ENCODE measurements at regions not wholly inside any gene's neighbourhood (a gene's known extent, or its start where the extent isn't known, plus 50 kb on each side); places are given as distances from the start of the nearest gene placed in this dataset.

DNA sequence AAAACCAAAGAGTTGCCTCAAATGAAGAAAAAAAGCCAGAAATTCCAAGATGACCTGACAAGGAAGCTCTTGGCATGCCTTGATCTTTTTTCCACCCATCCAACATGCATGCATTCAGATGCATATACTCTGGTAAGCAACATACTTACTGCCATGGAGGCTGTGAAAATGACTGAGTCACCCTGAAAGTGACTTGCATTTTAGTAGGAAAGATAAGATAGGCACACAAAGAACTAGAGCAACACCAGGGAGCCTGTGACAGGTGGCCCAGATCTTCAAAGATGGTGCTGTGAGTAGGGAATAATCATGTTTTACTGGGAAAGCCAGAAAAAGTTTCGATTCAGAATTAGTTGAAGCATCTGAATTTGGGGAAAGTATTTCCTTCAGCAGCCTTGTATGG, 185.1 kb upstream of the SLCO3A1 start:
- DNase-seq (ENCODE audit: low spot score) = no peak

DNA sequence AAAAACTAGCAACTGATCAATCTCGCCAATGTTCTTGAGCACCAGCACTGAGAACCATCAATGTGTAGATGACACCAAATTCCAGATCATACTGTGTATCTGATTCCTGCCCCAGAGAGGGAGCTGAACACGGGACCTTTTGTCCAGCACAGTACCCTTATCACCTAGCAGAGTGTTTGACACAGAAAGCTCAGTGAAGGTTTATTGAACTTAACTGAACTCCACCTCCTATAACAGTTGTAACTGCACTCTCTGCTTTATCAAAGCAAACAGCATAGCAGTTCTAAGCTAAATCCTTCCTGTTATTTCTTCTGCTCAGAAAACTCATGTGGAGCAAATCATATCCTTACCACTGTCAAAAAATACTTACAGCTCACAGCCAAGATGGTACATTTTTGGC, 183.4 kb upstream of the SLCO3A1 start:
- DNase-seq (ENCODE audit: low spot score) = no peak

DNA sequence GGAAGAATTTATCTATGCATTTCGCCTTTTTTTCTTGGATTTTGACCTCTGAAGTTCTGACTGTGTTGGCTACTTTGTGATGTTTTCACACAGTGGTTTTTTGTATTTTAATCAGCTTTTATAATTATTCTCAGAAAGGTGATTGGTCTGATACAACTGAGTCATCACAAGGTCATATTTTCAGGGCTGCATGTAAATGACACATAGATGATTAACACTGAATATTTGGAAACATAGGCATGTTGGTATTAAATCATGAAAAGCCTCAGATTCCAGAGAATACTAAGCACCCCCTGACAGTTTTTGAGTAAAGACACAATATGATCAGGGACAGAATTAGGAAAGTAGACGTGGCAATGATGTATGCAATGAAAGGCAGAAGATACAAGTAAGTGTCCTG, 175.5 kb upstream of the SLCO3A1 start:
- no peak for DNase-seq (ENCODE audit: low spot score)

DNA sequence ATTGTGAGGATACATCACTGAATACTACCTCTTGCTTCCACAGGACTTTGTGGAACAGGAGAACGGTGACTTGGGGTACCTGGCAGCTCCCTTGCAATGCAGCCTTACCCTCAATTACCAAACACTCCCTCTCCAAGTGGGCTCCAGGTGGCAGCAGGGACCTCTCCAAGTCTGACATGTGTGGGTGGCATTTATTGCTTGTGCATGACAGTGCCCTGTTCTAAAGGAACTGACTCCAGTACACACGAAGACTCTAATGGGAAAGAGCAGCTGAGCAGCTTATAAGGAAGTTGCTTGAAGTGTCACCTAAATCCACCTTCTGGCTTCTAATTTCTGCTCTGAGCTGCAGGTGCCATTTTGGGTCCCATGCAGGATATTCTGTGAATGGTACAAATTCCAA, 174.1 kb upstream of the SLCO3A1 start:
- DNase-seq (ENCODE audit: low spot score) = no peak

DNA sequence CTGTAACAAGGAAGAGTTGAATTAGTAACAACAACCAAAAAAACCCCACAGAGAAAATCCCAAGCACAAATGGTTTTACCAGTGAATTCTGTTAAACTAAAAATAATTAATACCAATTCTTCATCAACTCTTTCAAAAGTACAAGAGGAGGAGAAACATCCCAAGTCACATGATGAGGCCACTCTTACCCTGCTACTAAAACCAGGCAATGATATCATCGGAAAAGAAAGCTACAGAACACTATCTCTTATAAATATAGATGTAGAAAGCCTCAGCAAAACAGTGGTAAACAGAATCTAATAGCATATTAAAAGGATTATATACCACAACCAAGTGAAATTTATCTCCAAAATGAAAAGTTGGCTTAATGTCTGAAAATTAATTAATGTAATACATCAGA, 168.1 kb upstream of the SLCO3A1 start:
- no peak for DNase-seq (ENCODE audit: low spot score)

DNA sequence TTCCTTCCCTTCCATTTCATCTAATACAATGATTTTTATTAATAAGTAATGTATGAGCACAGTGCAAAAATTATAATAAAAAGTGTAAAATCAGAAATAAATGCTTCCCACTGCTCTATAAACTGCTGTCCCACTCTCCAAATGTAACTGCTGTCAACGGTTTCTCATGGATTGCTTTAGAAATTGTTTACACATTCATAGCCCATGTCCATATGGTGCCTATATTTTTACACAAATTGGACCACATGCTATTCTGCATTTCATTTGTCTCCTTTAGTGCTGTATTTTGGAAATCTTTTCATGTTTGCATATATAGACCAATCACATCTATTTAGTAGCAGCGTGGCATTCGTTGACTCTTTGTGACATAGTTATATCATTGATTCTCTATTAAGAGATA, 164.7 kb upstream of the SLCO3A1 start:
- no peak for DNase-seq (ENCODE audit: low spot score)

DNA sequence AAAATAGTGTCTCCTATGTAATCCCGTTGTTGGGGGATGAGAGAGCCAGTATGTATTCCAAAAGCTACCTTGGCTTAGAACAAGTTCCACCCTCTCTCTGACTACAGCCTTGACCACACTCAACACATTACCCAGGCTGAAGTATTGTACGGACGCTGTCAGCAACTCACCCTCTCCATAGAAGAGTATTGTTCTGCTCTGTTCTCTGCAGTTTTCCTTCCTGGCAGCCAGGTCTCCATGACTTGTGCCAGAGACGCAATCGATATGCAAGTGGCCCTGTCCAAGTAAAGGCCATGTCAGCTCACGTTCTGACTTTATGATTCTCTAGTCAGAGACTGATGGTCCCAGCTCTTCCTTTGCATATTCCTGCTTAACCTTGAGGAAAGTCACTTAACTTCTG, 164.1 kb upstream of the SLCO3A1 start:
- DNase-seq (ENCODE audit: low spot score) = no peak

DNA sequence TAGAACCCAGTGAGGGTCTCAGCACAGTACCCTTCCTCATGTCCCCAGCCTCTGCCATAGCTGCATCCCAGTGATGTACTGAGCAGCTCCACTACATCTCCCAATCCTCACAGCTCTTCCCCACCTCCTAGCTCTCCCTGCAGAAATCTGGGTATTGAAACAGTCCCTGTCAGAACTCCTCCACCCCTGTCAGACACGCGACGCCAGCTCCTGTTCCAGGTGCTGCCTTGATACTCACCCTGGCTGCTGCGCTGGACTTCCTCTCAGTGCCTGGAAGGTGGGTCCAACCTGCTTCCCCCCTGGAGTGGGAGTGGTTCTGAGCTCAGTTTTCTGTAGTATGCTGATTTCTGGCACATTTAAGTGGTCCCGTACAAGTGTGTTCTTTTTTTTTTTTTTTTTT, 160.9 kb upstream of the SLCO3A1 start:
- DNase-seq (ENCODE audit: low spot score) = no peak

DNA sequence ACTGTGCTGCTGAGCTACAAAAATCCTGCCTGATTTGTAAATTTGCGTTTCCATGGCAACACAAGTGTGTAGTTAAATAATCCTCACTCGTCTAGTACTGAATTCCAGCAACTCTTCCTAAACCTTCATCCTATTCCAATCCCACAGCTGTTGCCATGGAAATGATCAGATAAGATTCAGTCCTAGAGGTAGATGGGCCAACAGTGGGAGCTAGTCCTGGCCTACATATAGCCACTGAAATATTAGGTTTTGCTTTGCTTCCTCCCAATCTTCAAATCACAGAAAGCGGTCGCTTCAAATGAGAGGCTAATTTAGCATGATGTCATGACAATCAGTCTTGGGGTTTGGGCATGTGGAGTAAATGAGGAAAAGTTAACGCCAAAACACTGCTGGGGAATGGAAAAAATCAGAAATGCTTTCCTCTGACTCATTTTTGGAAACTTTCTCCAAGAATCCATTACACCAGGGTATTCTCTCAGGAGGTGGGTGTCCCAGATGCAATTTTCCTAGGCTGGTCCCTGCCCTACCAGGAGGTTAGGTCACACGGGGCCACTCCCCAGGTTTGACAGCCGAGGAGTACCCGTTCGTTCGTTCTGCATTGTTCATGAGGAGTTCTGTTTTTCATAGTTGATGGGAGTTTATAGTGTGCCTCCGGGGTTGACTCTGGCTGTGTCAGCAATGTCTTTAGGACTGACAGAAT, 159.2 kb upstream of the SLCO3A1 start:
- DNase-seq (ENCODE audit: low spot score) = no peak

DNA sequence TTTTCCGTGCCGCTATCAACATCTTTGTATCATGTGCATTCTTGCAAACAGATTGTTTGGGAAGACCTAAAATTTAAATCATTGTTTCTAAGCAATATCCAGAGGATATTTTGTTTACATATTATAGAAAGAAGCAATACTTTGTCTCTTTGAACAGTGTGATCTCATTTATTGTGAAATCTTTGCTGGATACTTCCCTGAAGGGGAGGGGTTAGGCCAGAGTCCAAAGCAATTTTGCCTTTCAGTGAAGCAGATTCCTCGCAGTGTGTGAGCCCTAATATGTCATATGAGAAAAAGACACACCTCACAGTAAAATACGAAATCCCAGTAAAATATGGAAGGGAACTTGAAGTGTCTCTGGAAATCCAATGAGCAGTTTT, 158.7 kb upstream of the SLCO3A1 start:
- DNase-seq (ENCODE audit: low spot score) = no peak

DNA sequence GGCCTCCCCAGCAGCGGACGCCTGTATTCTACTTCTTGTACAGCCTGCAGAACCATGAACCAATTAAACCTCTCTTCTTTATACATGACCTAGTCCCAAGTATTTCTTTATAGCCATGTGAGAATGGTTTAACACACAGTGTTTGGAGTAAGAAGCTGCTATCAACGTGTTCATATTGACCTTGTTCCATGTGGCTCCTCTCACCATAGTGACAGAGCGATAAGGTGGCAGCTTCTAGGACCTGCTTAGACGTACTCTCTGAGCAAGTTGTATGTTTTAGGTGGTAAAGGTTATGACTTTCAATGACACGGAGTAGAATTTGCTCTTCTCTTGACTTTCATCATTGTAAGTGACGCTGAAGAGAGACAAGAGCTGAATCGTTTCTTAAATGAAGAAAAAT, 157.7 kb upstream of the SLCO3A1 start:
- DNase-seq (ENCODE audit: low spot score) = no peak

DNA sequence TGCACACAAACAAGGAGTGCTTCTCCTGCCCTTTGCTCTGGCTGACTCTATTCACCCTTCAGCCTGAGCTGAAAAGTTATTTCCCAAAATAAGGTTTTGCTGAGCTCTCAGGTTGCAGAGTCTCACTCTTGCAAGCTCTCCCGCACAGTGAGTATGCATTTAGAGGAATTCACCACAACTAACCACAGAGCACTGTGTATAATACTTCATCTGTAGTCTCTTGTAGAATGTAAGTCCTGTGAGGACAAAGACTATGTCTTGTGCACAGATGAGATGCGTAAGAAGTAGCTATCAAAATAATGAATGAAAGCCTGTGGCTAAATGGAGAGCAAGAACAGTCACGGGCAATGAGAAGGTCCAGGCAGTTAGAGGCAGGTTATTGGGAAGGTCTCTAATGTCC, 156.5 kb upstream of the SLCO3A1 start:
- no peak for DNase-seq (ENCODE audit: low spot score)

DNA sequence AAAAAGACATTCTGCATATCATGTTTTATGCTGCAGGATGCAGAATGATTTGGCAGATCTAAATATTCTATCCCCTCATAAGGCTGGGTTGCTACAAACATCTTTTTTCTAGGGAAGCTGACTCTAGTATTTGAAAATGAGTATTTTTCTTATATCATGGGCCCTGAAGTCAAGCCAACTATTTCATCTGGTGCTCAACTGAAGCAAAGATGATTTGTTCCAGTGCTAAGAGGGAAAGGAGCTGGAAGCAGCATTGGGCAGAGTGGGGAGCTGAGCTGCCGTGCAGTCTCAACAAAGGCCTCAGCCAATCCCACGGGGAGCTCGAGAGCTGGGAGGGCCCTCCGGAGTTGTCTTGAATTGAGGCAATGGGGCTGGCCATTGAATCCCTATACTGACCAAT, 155.3 kb upstream of the SLCO3A1 start:
- no peak for DNase-seq (ENCODE audit: low spot score)

DNA sequence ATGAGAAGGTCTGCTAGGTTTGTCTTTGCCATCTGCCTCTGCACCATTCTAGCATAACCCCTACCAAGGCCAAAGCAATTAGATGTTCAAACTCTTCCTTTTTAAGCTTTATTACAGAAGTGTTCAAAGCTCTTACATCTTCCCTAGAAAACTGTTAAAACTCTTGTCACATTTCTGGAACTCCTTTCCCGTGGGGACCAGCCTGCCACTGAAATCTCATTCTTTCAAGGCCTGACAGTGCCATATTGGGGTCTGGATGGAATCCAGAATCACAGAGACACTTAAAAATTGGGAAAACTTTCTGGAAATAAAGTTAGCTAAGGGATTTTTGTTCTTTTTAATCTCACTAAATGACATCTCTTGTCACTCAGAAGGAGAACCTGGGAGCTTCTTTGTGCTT, 153.8 kb upstream of the SLCO3A1 start:
- DNase-seq (ENCODE audit: low spot score) = no peak

DNA sequence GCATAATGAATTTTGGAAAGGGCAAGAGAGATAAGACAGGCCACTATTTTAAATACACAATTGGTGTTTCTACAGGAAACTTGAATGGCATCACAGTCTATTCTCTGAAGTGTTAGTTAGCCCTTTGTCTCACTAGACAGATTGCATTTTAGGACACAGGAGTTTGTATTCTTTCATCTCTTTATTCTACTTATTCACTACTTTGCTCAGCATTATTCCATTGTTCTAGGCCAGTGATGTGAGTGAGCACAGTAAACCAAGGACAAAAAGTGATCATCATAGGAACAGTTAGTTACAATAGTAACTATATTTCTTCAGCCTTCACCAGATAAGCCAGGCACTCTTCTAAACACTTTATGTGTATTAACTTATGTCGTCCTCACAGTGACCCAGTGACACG, 150.2 kb upstream of the SLCO3A1 start:
- DNase-seq (ENCODE audit: low spot score) = no peak

DNA sequence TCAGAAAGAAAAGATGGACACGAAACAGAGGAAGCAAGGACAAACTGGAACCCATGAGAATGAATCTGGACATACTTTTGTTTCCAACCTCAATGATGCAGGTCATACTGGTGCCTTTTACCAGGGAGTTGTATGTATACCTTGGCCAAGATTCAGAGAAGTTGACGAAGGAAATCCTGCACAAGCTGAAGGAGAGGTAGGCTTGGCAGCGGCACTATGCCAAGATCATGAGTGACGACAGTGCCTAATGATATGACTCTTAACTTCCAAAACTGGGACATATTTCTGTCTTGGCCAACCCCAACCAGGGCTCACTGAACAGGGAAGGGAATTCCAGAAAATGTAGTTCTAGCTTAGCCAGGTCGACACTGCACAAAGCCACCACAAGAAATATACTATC, 149.2 kb upstream of the SLCO3A1 start:
- no peak for DNase-seq (ENCODE audit: low spot score)

DNA sequence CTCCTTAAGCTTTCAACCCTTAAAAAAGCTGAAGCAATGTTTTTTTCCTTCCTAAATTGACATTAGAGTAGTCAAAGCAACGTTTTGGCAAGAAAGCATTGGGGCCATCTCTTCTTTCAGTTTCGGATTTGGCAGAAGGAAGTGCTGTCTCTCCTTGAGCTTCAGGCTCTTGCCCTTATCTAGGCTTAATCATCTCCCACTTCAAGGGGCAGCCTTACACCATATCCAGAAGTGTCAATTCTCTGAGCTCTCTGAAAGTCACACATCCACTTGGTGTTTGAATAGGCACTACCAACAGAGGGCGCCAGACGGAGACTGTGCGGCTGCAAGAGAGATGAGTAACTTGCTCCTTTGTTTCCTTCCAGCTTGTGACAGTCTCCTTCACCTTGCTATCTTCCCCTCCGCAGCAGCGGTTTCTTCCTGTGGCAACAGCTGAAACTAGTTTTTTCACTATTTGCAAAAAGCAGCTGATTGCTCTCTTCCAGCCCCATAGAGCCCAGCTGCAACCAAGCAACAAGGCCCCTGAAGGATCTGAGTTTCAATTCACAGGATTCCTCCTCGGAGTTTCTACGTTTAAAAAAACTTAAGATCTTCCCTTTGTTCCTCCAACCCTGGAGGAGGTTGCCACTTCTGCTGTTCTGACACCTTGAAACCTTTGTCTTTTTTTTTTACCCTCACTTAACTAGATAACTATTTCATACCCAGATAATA, 147.0 kb upstream of the SLCO3A1 start:
- DNase-seq (ENCODE audit: low spot score) = peak; percentile 62

DNA sequence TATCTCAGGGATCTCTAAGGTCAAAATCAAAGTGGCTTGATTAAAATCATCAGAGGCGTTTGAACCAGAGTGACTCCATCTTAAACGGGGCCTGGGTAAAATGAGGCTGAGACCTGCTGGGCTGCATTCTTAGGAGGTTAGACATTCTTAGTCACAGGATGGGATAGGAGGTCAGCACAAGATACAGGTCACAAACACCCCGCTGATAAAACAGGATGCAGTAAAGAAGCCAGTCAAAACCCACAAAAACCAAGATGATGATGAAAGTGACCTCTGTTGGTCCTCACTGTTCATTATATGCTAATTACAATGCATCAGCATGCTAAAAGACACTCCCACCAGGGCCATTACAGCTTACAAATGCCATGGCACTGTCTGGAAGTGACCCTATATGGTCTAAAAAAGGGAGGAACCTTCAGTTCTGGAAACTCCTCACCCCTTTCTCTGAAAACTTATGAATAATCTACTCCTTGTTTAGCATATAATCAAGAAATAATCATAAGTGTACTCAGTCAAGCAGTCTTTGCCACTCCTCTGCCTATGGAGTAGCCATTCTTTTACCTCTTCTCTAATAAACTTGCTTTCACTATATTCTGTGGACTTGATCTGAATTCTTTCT, 143.3 kb upstream of the SLCO3A1 start:
- peak; percentile 29 for DNase-seq (ENCODE audit: low spot score)

DNA sequence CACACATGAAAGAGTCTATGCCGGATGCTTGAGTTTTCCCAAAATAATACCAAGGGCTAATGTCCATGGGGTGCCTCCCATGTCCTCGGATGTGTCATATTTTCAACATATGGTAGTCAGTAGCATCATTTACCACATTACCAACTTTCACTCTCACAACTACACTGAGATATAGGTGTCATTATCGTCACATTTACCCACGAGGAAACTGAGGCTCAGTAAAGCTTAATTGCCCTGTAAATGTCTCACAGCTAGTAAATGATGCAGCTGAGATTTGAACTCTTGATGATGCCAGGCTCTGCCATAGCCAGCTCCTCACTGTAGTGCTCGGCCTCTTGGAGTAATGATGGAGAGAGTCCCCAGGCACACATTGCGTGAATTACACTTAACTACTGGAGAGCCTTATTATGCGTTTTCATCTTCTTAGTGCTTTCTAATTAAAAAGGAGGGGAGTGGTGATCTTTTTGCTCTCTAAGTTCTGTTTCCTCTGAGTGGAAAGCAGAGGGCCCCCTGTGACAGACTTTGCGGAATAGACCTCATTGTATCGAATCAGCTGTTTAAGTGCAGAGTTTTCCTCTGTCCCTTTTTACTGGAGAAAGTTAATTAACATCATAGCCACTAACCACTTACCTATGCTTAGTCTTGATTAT, 142.0 kb upstream of the SLCO3A1 start:
- no peak for DNase-seq (ENCODE audit: low spot score)

DNA sequence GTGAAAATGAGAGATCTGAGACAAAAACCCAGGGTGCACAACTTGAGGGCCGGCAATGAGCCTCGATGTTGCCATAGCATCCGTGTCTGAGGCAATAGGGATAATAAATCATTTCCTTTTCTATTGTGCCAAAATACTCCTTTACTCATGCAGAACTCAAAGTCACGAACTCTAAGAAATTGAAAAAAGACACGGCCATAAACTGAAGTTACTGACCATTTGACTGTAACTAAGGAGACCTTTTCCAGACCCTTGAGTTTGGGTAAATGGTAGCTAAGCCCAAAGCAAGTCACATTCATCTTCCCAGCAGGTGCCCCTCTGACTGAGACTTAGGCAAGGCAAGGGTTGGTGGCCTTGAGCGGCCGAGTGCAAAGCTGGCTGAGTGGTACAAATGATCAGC, 141.2 kb upstream of the SLCO3A1 start:
- no peak for DNase-seq (ENCODE audit: low spot score)

DNA sequence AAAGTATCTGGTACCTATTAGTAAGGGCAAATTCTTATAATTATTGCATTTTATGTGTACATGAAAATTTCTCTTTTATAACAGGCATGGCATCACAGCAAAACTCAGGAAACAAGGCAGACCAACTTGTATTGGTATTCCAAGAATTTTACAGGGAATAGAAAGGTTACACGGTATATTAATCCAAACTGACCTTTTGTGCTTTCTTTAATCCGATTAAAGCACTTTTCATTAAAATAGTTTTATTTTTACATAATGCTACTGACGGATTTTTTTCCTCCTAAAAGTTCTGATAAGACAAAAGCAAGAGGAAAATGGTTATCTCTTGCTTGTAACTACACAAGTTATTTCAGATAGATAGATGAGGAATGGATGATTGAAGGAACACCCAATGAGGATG, 137.0 kb upstream of the SLCO3A1 start:
- no peak for DNase-seq (ENCODE audit: low spot score)

DNA sequence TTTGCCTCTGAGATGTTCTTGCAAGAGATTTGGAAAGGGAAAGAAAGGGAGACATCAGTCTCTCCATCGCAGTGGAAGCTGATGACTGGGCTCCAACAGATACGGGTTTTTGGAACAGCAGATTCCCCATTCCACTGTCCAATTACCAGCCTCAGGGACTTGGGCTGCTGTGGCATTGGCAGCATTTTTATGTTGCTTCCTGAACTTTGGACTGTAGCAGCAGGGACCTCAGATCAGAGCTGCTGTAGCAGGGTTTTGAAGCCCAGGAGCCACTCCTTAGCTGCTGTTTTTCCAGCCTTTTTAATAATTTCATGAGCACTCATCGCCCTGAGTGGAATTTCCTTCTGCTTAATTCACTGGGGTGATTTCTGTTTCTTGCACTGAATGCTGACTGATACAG, 135.7 kb upstream of the SLCO3A1 start:
- no peak for DNase-seq (ENCODE audit: low spot score)

DNA sequence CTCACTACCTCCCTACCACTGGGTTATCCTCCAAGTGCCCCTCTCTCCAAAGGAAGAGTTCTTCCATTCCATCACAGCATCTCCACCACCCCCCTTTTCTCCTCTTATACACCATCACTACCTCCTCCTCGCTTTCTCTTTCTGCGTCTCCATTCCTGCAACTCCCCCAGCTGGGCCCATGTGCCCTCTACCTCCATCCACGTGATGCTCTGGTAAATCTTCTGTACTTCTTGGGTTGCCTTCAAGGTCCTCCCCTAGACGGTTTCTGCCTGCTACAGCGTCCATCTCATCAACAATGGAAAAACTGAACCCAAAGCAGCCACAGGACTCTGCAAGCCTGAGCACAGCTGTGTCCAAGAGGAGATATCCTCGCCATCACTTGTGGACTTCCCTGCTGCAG, 129.5 kb upstream of the SLCO3A1 start:
- no peak for DNase-seq (ENCODE audit: low spot score)
